Breast epithelium (tissue), 3 donors: ENCODE measurements at regions not wholly inside any gene's neighbourhood (a gene's known extent, or its start where the extent isn't known, plus 50 kb on each side); places are given as distances from the start of the nearest gene placed in this dataset.

Experiments
- CTCF ChIP-seq, 3 donors: fragments of 450-650 bp; IDR thresholded peaks; one replicate each; pipeline ENCODE4 v1.5.1; 2016 to 2017; ENCODE audit warnings: antibody characterized with exemption in 3 of 3, mild to moderate bottlenecking in 3 of 3, moderate library complexity in 3 of 3
- POLR2A ChIP-seq: fragments of 450-650 bp; IDR thresholded peaks from one replicate; pipeline ENCODE4 v1.6.1; 2016; ENCODE audit warnings: antibody characterized with exemption, mild to moderate bottlenecking, moderate library complexity

GRCh38 chr15:39232512-39232911 is 348.4 kb upstream of the THBS1 start:
- TF ChIP-seq CTCF (IDR thresholded peaks at IDR 0.05) (no peak), POLR2A (no peak)
